Skeletal muscle cell (primary cell): ENCODE measurements at regions not wholly inside any gene's neighbourhood (a gene's known extent, or its start where the extent isn't known, plus 50 kb on each side); places are given as distances from the start of the nearest gene placed in this dataset.

ENCODE experiments used
- DNase-seq: peaks from one replicate; pipeline ENCODE4 v3.0.0-alpha.2; 2010; ENCODE audit warnings: low read depth
- H3K4me3 ChIP-seq: 2 replicates; pipeline ENCODE4 v1.5.1; 2011; ENCODE audit warnings: low read depth, mild to moderate bottlenecking, control low read depth, low read length, moderate library complexity

GRCh38 chr13:48148454-48148853 is 53.5 kb upstream of the MED4 start:
- DNase-seq, result no peak
- H3K4me3 ChIP-seq, result no peak overlapping the region

- H3K4me3 ChIP-seq, result no peak overlapping the region
- DNase-seq, result no peak
These were observed 51.7 kb upstream of the MED4 start for GRCh38 chr13:48146636-48147035.

DNA sequence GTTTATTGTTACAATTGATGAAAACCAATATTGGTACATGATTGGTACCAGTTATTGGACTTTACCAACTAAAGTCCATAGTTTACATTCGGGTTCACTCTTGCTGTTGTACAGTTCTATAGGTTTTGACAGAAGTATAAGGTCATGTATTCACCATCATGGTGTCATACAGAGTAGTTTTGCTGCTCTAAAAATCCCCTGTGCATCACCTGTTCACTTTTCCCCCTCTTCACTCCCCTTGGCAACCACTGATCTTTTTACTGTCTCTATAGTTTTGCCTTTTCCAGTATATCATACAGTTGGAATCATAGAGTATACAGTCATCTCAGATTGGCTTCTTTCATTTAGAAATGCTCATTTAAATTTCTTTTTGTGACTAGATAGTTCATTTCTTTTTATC is 51.2 kb upstream of the MED4 start:
- DNase-seq, result no peak

More for the DNA sequence above, 51.2 kb upstream of the MED4 start:
- H3K4me3 ChIP-seq, result no peak overlapping the region
